ENCODE measurements at regions not wholly inside any gene's neighbourhood (a gene's known extent, or its start where the extent isn't known, plus 50 kb on each side); places are given as distances from the start of the nearest gene placed in this dataset.

DNA sequence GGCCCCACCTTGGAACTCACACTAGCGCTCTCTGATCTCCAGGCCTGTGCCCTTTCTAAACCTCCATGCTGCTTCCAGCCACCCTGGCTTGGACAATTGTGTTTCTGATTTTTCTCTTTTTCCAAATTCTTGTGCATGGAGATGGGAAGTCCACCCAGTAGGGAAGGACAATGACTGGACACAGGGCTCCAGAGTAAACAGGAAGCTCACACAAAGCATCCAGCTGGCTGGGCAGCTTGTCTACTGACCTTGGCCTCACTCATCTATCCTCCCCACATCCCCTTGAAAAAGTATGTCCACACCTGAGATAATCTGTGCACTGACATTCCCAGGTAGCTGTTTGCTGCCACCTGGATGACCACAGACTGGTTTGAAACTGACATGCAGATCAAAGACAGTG lies 331.2 kb upstream of the MAF start:
- H3K27ac ChIP-seq = no peak overlapping the region
- DNase-seq = no peak
- H3K4me3 ChIP-seq = no peak overlapping the region
- no peaks in the 10 kb centered on the region for H3K9me3 ChIP-seq (replicated peaks)
- no peaks in the 10 kb centered on the region for H3K27me3 ChIP-seq
- H3K36me3 ChIP-seq = no peaks in the 10 kb centered on the region
- no peaks in the 10 kb centered on the region for H3K4me1 ChIP-seq

DNA sequence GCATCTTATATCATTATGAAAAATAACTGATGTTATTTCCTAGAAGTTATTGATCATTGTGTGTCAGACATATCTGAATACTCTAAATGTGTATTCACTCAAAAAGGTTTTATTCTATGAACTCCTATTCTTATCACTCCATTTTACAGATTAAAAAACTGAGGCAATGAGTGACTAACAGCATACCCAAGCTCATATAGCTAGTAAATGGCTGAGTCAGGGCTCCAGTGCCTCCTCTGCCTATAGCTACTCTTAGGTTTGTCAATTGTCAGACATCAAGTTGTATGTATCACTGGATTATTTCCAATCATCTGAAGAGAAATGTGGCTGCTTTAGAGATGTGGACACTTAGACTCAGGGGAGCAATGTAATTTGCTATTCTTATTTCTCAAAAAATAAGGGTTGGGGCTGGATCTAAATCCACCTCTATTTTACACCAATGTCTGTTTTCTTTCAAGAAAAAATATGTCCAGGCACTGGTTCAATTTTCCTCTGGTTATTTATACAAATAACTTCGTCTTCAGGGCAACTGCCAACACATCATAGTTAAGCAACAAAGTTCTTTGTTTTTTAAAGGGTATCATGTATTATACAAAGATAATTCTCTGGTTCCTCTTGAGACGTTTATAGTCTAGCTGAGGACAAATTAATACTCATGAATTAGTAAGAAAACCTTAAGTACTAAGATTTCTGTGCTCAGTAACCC lies 328.9 kb upstream of the MAF start:
- Histone ChIP-seq H3K4me1 (no peaks in the 10 kb centered on the region), H3K36me3 (no peaks in the 10 kb centered on the region), H3K27me3 (no peaks in the 10 kb centered on the region), H3K9me3 (replicated peaks) (no peaks in the 10 kb centered on the region), H3K4me3 (no peak overlapping the region), H3K27ac (no peak overlapping the region)
- DNase-seq = no peak

- Histone ChIP-seq H3K4me3 (no peak overlapping the region), H3K36me3 (no peaks in the 10 kb centered on the region), H3K27me3 (no peaks in the 10 kb centered on the region), H3K4me1 (no peaks in the 10 kb centered on the region), H3K9me3 (replicated peaks) (no peaks in the 10 kb centered on the region), H3K27ac (no peak overlapping the region)
- no peak for DNase-seq
These were observed 327.8 kb upstream of the MAF start for GRCh38 chr16:79928142-79928873.

DNA sequence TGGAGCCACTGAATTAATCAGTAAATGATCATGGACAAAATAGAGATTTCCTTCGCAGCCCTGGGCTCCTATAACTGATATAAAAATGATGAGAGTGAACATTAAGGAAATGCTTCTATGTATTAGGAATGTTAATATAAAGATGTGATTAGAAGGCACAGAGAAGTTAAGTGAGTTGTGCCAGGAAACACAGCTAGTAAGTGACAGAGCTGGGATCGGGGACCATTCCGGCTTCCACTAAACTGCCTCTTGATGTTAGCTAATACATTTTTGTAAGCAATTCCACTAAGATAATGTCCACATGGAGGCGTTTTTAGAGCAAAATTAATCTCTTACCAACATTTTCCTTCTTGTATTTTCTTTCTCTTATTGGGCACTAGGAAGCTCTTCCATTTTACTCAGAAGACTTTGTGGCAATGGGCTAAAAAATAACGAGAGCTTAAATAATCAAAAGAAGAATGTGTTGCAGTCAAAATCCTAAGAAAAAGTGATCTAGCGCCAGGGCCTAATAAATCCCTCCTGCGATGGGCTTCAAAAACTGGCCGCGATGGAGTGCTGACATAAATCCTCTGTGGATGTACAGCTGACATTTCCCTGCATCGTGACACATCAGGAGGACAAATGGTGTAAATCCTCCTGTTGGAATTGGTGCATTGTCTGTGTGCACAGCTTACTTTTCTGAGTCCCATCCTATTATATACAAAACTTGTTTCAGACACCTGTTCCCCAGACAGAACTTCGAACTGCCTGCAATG lies 326.1 kb upstream of the MAF start:
- Histone ChIP-seq H3K4me1 (no peaks in the 10 kb centered on the region), H3K27ac (no peak overlapping the region), H3K36me3 (no peaks in the 10 kb centered on the region), H3K4me3 (no peak overlapping the region), H3K27me3 (no peaks in the 10 kb centered on the region), H3K9me3 (replicated peaks) (no peaks in the 10 kb centered on the region)
- DNase-seq = no peak

GRCh38 chr16:79923431-79923830 lies 322.9 kb upstream of the MAF start:
- DNase-seq = no peak
- Histone ChIP-seq H3K4me3 (no peak overlapping the region), H3K9me3 (replicated peaks) (no peaks in the 10 kb centered on the region), H3K27me3 (no peaks in the 10 kb centered on the region), H3K36me3 (no peaks in the 10 kb centered on the region), H3K27ac (no peak overlapping the region), H3K4me1 (no peaks in the 10 kb centered on the region)

GRCh38 chr16:79920685-79921084 lies 320.1 kb upstream of the MAF start:
- H3K27me3 ChIP-seq = no peaks in the 10 kb centered on the region
- no peak overlapping the region for H3K27ac ChIP-seq
- no peak for DNase-seq
- H3K4me1 ChIP-seq = no peaks in the 10 kb centered on the region
- H3K36me3 ChIP-seq = no peaks in the 10 kb centered on the region
- H3K4me3 ChIP-seq = no peak overlapping the region
- H3K9me3 ChIP-seq (replicated peaks) = no peaks in the 10 kb centered on the region

DNA sequence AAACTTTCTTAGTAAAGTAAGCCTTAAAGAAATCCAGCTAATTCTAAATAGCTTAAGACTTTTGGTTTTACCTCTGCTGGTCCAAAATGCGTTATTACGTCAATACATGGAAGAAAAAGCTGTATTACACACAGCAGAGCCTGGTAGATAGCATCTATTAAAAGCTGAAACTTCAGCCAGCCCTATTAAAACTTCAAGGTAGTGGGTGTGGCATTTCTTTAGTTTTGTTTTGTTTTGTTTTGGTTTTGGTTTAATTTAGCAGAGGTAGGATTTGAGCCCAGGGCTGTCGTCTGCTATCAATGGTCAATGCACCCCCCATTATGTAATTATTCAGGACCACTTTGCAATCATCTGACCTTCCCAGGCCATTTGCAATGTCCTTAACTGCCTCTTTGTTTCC lies 318.4 kb upstream of the MAF start:
- Histone ChIP-seq H3K4me1 (no peaks in the 10 kb centered on the region), H3K4me3 (no peak overlapping the region), H3K36me3 (no peaks in the 10 kb centered on the region), H3K9me3 (replicated peaks) (no peaks in the 10 kb centered on the region), H3K27me3 (no peaks in the 10 kb centered on the region), H3K27ac (no peak overlapping the region)
- no peak for DNase-seq

DNA sequence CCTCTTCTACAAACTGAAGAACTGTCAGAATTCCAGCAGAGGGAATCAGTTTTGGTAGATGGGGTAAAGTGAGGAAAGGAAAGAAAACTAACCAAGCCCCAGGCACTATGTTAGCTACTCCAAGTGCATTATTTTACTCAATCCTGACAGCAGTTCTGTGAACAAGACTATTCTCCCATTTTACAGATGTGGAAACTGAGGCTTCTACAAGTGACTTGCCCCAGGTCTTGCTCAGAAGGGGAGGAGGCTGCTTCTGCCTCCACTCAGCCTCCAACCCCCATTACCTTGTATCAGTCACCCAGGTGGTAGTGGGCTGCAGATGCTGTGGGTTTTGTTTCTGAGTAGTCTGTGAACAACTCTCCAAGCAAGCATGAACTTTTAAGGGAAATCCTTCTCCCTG lies 315.2 kb upstream of the MAF start:
- no peaks in the 10 kb centered on the region for H3K4me1 ChIP-seq
- no peaks in the 10 kb centered on the region for H3K36me3 ChIP-seq
- H3K27me3 ChIP-seq = no peaks in the 10 kb centered on the region
- H3K27ac ChIP-seq = no peak overlapping the region
- no peaks in the 10 kb centered on the region for H3K9me3 ChIP-seq (replicated peaks)
- DNase-seq = no peak
- no peak overlapping the region for H3K4me3 ChIP-seq

DNA sequence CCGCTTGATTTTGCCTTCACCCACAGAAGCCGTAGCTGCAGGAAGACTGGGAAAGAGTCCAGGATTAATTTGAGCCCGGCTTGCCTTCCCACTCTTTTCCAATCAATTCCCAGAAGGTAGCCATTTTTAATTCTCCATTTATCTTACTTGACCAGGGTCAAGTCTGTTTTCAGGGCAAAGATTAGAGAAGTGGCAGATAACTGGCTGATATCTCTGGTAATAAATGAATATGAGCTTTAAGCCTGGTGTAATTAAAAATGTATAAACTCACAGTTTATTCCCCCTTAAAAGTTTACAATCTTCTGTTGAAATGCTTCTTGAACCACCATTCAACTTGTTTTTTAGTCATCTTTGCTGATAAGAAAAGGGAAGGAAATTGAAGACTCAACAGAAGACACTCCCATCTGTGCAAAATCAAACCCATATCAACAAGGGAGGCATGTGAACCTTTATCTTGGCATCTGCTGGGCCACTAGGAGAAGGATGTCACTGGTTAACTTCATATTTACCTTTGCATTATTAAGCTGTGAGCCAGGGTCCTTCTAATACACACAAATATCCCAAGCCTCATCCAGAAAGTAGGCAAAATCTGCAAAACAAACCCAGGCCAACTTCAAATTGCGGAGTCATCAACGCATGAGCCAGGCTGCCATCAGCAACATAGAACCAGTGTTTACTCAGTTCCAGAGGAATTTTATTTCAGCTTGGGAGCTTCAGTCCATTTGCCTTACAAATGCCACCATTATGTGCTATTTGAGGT lies 314.6 kb upstream of the MAF start:
- Histone ChIP-seq H3K9me3 (replicated peaks) (no peaks in the 10 kb centered on the region), H3K4me1 (no peaks in the 10 kb centered on the region), H3K27me3 (no peaks in the 10 kb centered on the region), H3K36me3 (no peaks in the 10 kb centered on the region), H3K27ac (no peak overlapping the region), H3K4me3 (no peak overlapping the region)
- DNase-seq = no peak

DNA sequence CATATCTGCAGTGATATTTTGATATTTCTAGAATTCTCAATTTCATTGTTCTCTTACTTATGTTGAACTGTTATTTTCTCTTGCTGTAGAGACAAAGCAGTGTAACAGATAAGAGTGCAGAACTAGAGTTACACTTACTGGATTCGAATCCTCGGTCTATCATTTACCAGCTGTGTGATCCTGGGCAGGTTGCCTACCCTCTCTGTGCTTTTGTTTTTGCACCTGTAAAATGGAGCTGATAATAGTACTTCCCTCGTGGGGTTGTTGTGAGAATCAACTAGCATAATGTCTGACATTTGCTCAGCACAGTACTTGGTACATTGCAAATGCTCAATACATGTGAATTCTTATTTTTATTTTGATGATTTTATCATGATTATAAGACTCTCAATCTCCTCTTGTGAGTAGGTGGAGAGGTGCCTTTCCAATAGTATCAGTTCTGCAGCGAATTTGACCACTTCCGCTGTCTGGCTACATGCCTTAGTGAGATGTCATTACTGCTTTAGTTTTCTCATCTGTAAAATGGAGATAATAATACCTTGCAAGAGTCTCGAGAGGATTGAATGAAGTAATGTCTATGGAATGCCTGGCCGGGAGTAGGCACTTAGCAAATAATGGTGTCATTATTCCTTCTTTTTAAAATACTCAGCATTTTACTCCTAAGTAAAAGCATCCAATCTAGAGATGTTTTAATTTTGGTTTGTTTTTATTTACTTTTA lies 312.2 kb upstream of the MAF start:
- Histone ChIP-seq H3K27ac (no peak overlapping the region), H3K4me1 (no peaks in the 10 kb centered on the region), H3K27me3 (no peaks in the 10 kb centered on the region), H3K36me3 (no peaks in the 10 kb centered on the region), H3K9me3 (replicated peaks) (no peaks in the 10 kb centered on the region), H3K4me3 (no peak overlapping the region)
- no peak for DNase-seq

GRCh38 chr16:79911660-79912059 lies 311.1 kb upstream of the MAF start:
- Histone ChIP-seq H3K36me3 (no peaks in the 10 kb centered on the region), H3K4me3 (no peak overlapping the region), H3K4me1 (no peaks in the 10 kb centered on the region), H3K9me3 (replicated peaks) (no peaks in the 10 kb centered on the region), H3K27me3 (no peaks in the 10 kb centered on the region), H3K27ac (no peak overlapping the region)
- DNase-seq = no peak

- H3K4me1 ChIP-seq = no peaks in the 10 kb centered on the region
- no peaks in the 10 kb centered on the region for H3K27me3 ChIP-seq
- DNase-seq = no peak
These were observed 309.0 kb upstream of the MAF start for GRCh38 chr16:79909571-79909970.

DNA sequence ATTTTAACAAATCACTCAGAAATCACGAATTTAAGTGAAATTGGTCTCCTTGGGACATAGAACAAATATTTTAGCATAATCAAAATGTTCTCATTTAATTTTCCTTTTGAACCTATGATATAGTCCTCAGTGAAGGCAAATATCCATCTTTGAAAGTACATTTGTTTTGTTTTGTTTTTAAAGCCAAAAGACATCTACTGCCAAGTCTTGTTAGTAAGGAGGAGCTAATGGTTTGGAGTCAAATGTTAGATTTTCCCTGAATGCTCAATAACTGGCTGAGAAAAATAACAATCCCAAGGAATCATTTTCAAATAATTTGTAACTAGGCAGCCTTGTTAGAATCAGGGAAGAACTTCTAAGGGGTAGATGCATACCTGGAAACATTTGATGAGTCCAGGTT lies 302.9 kb upstream of the MAF start:
- Histone ChIP-seq H3K36me3 (no peaks in the 10 kb centered on the region), H3K9me3 (replicated peaks) (no peaks in the 10 kb centered on the region), H3K27me3 (no peaks in the 10 kb centered on the region), H3K4me3 (no peak overlapping the region), H3K27ac (no peak overlapping the region), H3K4me1 (no peaks in the 10 kb centered on the region)
- DNase-seq = no peak

More at GRCh38 chr16:79909571-79909970, 309.0 kb upstream of the MAF start:
- no peak overlapping the region for H3K27ac ChIP-seq
- H3K36me3 ChIP-seq = no peaks in the 10 kb centered on the region
- no peak overlapping the region for H3K4me3 ChIP-seq
- H3K9me3 ChIP-seq (replicated peaks) = no peaks in the 10 kb centered on the region

DNA sequence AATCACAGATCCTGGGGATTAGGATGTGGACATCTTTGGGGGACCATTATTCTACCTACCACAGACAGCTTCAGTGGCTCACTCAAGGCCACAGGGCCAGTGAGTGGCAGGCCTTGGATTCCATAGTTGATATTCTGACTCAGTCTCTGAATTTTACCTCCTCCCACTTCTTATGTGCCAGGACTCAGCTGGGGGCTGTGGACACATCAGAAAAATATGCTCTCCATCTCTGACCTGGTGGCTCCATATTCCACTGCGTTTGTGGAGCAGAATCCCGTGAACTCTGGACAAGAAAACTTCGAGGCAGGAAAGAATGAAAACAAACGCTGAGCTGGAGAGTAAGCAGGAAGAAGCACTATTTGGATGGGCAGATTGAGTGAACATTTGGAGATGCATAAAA lies 301.8 kb upstream of the MAF start:
- DNase-seq = no peak
- Histone ChIP-seq H3K4me1 (no peaks in the 10 kb centered on the region), H3K36me3 (no peaks in the 10 kb centered on the region), H3K9me3 (replicated peaks) (no peaks in the 10 kb centered on the region), H3K4me3 (no peak overlapping the region), H3K27ac (no peak overlapping the region), H3K27me3 (no peaks in the 10 kb centered on the region)

All from SJCRH30 (cell line).